ENCODE measurements at regions not wholly inside any gene's neighbourhood (a gene's known extent, or its start where the extent isn't known, plus 50 kb on each side); places are given as distances from the start of the nearest gene placed in this dataset.
"Not testable (repeated sequence)": the region's sequence is repeated elsewhere in the genome, so short reads cannot be mapped to it uniquely, and the experiment has no call there.

DNA sequence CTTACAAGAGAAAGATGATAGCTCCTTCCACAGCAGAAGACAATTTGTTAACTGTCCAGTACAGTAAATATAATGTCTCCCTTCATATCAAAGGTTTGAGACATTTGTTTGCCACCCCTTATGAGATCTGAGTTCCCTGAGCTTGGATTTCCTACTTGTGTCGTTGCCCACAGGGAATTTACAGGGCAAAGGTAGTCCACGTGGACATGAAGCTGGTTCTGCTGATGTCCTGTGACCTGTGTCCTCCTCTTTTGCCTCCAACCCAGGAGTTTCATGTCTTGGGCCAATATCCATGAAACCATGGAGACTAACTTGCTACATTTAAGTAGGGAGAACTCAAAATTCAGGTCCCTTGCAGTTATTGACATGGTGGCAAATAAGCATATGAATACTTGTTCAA is 172.2 kb upstream of the KCTD7 start:
- TF ChIP-seq, protein P1, sequence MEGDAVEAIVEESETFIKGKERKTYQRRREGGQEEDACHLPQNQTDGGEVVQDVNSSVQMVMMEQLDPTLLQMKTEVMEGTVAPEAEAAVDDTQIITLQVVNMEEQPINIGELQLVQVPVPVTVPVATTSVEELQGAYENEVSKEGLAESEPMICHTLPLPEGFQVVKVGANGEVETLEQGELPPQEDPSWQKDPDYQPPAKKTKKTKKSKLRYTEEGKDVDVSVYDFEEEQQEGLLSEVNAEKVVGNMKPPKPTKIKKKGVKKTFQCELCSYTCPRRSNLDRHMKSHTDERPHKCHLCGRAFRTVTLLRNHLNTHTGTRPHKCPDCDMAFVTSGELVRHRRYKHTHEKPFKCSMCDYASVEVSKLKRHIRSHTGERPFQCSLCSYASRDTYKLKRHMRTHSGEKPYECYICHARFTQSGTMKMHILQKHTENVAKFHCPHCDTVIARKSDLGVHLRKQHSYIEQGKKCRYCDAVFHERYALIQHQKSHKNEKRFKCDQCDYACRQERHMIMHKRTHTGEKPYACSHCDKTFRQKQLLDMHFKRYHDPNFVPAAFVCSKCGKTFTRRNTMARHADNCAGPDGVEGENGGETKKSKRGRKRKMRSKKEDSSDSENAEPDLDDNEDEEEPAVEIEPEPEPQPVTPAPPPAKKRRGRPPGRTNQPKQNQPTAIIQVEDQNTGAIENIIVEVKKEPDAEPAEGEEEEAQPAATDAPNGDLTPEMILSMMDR (conservative IDR thresholded peaks at IDR 0.05; ENCODE audit: low read depth, low read length): not testable (repeated sequence)
- not testable (repeated sequence) for TF ChIP-seq EZH2 (IDR thresholded peaks at IDR 0.05; ENCODE audit: borderline replicate concordance, low read depth, low read length, poor library complexity, severe bottlenecking)

All from A673 (cell line).